GM19467 (cell line): ENCODE measurements at regions not wholly inside any gene's neighbourhood (a gene's known extent, or its start where the extent isn't known, plus 50 kb on each side); places are given as distances from the start of the nearest gene placed in this dataset.
"Not testable (repeated sequence)": the region's sequence is repeated elsewhere in the genome, so short reads cannot be mapped to it uniquely, and the experiment has no call there.

ENCODE experiments used
- ATAC-seq: cut with Tn5 transposase; IDR thresholded peaks from one replicate; pipeline ENCODE4 v1.9.1; 2021; ENCODE audit warnings: mild to moderate bottlenecking, moderate library complexity; ENCODE audit not compliant: unreplicated experiment

- ATAC-seq = no peak
These were observed 177.5 kb downstream of the MTCL1 start for GRCh38 chr18:8882632-8883408.

GRCh38 chr18:8883409-8883668, 178.0 kb downstream of the MTCL1 start:
- ATAC-seq = no peak

- not testable (repeated sequence) for ATAC-seq
These were observed 182.5 kb downstream of the MTCL1 start for GRCh38 chr18:8887877-8888276.

- ATAC-seq = no peak
These were observed 184.1 kb downstream of the MTCL1 start for GRCh38 chr18:8889489-8889888.

GRCh38 chr18:8890503-8890902, 185.1 kb downstream of the MTCL1 start:
- not testable (repeated sequence) for ATAC-seq

- ATAC-seq = no peak
These were observed 185.7 kb downstream of the MTCL1 start for GRCh38 chr18:8890957-8891464.

GRCh38 chr18:8893221-8893620, 187.9 kb downstream of the MTCL1 start:
- ATAC-seq = no peak

- no peak for ATAC-seq
These were observed 188.4 kb downstream of the MTCL1 start for GRCh38 chr18:8893628-8894231.

- no peak for ATAC-seq
These were observed 189.5 kb downstream of the MTCL1 start for GRCh38 chr18:8894823-8895222.

GRCh38 chr18:8895341-8895740, 190.0 kb downstream of the MTCL1 start:
- ATAC-seq = no peak

GRCh38 chr18:8895987-8896619, 190.7 kb downstream of the MTCL1 start:
- ATAC-seq = no peak

GRCh38 chr18:8899000-8899399, 193.6 kb downstream of the MTCL1 start:
- ATAC-seq = no peak

GRCh38 chr18:8900552-8900951, 195.2 kb downstream of the MTCL1 start:
- no peak for ATAC-seq

- no peak for ATAC-seq
These were observed 195.7 kb downstream of the MTCL1 start for GRCh38 chr18:8901019-8901418.

- no peak for ATAC-seq
These were observed 198.2 kb upstream of the NDUFV2 start for GRCh38 chr18:8904316-8904715.

GRCh38 chr18:8908792-8909510, 193.5 kb upstream of the NDUFV2 start:
- no peak for ATAC-seq

GRCh38 chr18:8910186-8910822, 192.2 kb upstream of the NDUFV2 start:
- no peak for ATAC-seq

- ATAC-seq = no peak
These were observed 191.7 kb upstream of the NDUFV2 start for GRCh38 chr18:8910843-8911242.

GRCh38 chr18:8911408-8912340, 190.8 kb upstream of the NDUFV2 start:
- ATAC-seq = no peak
